Suprapubic skin (tissue), 4 donors: ENCODE measurements at regions not wholly inside any gene's neighbourhood (a gene's known extent, or its start where the extent isn't known, plus 50 kb on each side); places are given as distances from the start of the nearest gene placed in this dataset.

Experiments used
- DNase-seq, 2 donors: peaks; one replicate each; pipeline ENCODE4 v3.0.0-alpha.2; 2019; ENCODE audit warnings: low spot score in 2 of 2
- H3K27ac ChIP-seq: fragments of 200-600 bp; sonication (generic); one replicate; pipeline ENCODE4 v1.5.1; 2019
- H3K27me3 ChIP-seq: fragments of 200-600 bp; sonication (generic); one replicate; pipeline ENCODE4 v1.5.1; 2019
- H3K36me3 ChIP-seq: fragments of 200-600 bp; sonication (generic); one replicate; pipeline ENCODE4 v1.5.1; 2019
- H3K4me1 ChIP-seq: fragments of 200-600 bp; sonication (generic); one replicate; pipeline ENCODE4 v1.5.1; 2019
- H3K4me3 ChIP-seq: fragments of 200-600 bp; sonication (generic); one replicate; pipeline ENCODE4 v1.5.1; 2019; ENCODE audit warnings: mild to moderate bottlenecking
- H3K9me3 ChIP-seq: fragments of 200-600 bp; sonication (generic); one replicate; pipeline ENCODE4 v1.5.1; 2019
- EP300 ChIP-seq: sonication (generic); formaldehyde crosslinking; IDR thresholded peaks from one replicate; pipeline ENCODE4 v1.6.1; 2017; ENCODE audit warnings: antibody characterized with exemption
- POLR2A ChIP-seq, 2 donors: fragments of 450-650 bp; IDR thresholded peaks; one replicate each; pipeline ENCODE4 v1.6.1; 2017; ENCODE audit warnings: antibody characterized with exemption in 2 of 2, mild to moderate bottlenecking in 2 of 2, moderate library complexity in 2 of 2
- POLR2AphosphoS5 ChIP-seq, 3 donors: sonication (generic); formaldehyde crosslinking; IDR thresholded peaks; one replicate each; pipeline ENCODE4 v1.6.1; 2017; ENCODE audit warnings: antibody characterized with exemption in 3 of 3
- WGBS: methylation state at CpG from one replicate; pipeline ENCODE4 v1.1.5; 2018; 5-methylcytosine and 5-hydroxymethylcytosine counted together
- TF ChIP-seq, protein P1 (sequence below), 2 donors: fragments of 200-600 bp in 1 of 2; fragments of 450-650 bp in 1 of 2; sonication (generic) in 1 of 2; IDR thresholded peaks; one replicate each; pipeline ENCODE4 v1.5.1; 2016 to 2019; ENCODE audit warnings: antibody characterized with exemption in 2 of 2, mild to moderate bottlenecking in 1 of 2, moderate library complexity in 1 of 2

DNA sequence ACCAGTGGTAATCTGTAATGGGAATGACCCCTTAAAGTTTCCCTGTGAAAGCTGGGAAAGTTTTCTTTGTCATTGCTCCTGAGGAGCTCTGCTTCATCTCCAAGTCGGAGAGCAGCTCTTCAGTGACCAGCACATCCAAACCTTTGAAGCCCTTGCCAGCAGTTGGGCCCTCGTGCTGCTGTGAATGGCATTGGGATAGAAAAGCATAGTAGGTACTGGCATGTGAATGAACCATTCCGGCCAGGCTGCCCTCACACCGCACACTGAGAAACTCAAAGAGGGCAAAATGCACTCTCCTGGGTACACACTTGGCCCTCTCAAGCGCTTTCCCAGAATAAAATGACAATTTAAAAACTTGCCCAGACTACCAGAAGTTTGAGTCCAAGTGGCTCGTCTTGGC, 1135.0 kb upstream of the WWC1 start:
- H3K27ac ChIP-seq, result no peak overlapping the region
- 88% methylated on average over 6 of the region's 6 CpGs for WGBS
- TF ChIP-seq EP300 (no peak), POLR2AphosphoS5 (IDR thresholded peaks at IDR 0.05) (no peak), POLR2A (IDR thresholded peaks at IDR 0.05) (no peak)
- TF ChIP-seq, protein P1, sequence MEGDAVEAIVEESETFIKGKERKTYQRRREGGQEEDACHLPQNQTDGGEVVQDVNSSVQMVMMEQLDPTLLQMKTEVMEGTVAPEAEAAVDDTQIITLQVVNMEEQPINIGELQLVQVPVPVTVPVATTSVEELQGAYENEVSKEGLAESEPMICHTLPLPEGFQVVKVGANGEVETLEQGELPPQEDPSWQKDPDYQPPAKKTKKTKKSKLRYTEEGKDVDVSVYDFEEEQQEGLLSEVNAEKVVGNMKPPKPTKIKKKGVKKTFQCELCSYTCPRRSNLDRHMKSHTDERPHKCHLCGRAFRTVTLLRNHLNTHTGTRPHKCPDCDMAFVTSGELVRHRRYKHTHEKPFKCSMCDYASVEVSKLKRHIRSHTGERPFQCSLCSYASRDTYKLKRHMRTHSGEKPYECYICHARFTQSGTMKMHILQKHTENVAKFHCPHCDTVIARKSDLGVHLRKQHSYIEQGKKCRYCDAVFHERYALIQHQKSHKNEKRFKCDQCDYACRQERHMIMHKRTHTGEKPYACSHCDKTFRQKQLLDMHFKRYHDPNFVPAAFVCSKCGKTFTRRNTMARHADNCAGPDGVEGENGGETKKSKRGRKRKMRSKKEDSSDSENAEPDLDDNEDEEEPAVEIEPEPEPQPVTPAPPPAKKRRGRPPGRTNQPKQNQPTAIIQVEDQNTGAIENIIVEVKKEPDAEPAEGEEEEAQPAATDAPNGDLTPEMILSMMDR (IDR thresholded peaks at IDR 0.05), result no peak
- DNase-seq, result no peak
- no peaks in the 10 kb centered on the region for H3K9me3 ChIP-seq
- H3K4me3 ChIP-seq, result no peak overlapping the region
- no peaks in the 10 kb centered on the region for H3K36me3 ChIP-seq
- no peaks in the 10 kb centered on the region for H3K4me1 ChIP-seq
- no peaks in the 10 kb centered on the region for H3K27me3 ChIP-seq

GRCh38 chr5:167158588-167158987, 1132.9 kb upstream of the WWC1 start:
- H3K36me3 ChIP-seq, result no peaks in the 10 kb centered on the region
- no peaks in the 10 kb centered on the region for H3K9me3 ChIP-seq
- H3K4me3 ChIP-seq, result no peak overlapping the region
- no peak overlapping the region for H3K27ac ChIP-seq
- no peak for DNase-seq
- no peaks in the 10 kb centered on the region for H3K27me3 ChIP-seq
- TF ChIP-seq, protein P1 (IDR thresholded peaks at IDR 0.05), result no peak
- TF ChIP-seq POLR2AphosphoS5 (IDR thresholded peaks at IDR 0.05) (no peak), EP300 (no peak), POLR2A (IDR thresholded peaks at IDR 0.05) (no peak)
- H3K4me1 ChIP-seq, result no peaks in the 10 kb centered on the region

GRCh38 chr5:167160388-167160787, 1131.1 kb upstream of the WWC1 start:
- H3K27ac ChIP-seq, result no peak overlapping the region
- WGBS, result 84% methylated on average over 4 of the region's 4 CpGs
- TF ChIP-seq POLR2AphosphoS5 (IDR thresholded peaks at IDR 0.05) (no peak), POLR2A (IDR thresholded peaks at IDR 0.05) (no peak), EP300 (no peak)
- TF ChIP-seq, protein P1 (IDR thresholded peaks at IDR 0.05), result no peak
- H3K27me3 ChIP-seq, result no peaks in the 10 kb centered on the region
- no peaks in the 10 kb centered on the region for H3K36me3 ChIP-seq
- DNase-seq, result no peak
- no peaks in the 10 kb centered on the region for H3K4me1 ChIP-seq
- H3K9me3 ChIP-seq, result no peaks in the 10 kb centered on the region
- H3K4me3 ChIP-seq, result no peak overlapping the region

GRCh38 chr5:167166696-167167095, 1124.7 kb upstream of the WWC1 start:
- Histone ChIP-seq H3K4me3 (no peak overlapping the region), H3K27ac (no peak overlapping the region), H3K27me3 (no peaks in the 10 kb centered on the region), H3K4me1 (no peaks in the 10 kb centered on the region), H3K36me3 (no peaks in the 10 kb centered on the region), H3K9me3 (no peaks in the 10 kb centered on the region)
- 49% methylated on average over 2 of the region's 2 CpGs for WGBS
- no peak for DNase-seq
- TF ChIP-seq POLR2A (IDR thresholded peaks at IDR 0.05) (no peak), POLR2AphosphoS5 (IDR thresholded peaks at IDR 0.05) (no peak), EP300 (no peak)
- TF ChIP-seq, protein P1 (IDR thresholded peaks at IDR 0.05), result no peak

GRCh38 chr5:167167191-167167795, 1124.2 kb upstream of the WWC1 start:
- Histone ChIP-seq H3K4me1 (no peaks in the 10 kb centered on the region), H3K27ac (no peak overlapping the region), H3K9me3 (no peaks in the 10 kb centered on the region), H3K4me3 (no peak overlapping the region), H3K36me3 (no peaks in the 10 kb centered on the region), H3K27me3 (no peaks in the 10 kb centered on the region)
- TF ChIP-seq EP300 (no peak), POLR2AphosphoS5 (IDR thresholded peaks at IDR 0.05) (no peak)
- TF ChIP-seq, protein P1 (IDR thresholded peaks at IDR 0.05), result no peak
- 45% methylated on average over 8 of the region's 8 CpGs for WGBS
- no peak for DNase-seq
